HG03571 (cell line): ENCODE measurements at regions not wholly inside any gene's neighbourhood (a gene's known extent, or its start where the extent isn't known, plus 50 kb on each side); places are given as distances from the start of the nearest gene placed in this dataset.

ENCODE experiments used
- ATAC-seq: cut with Tn5 transposase; IDR thresholded peaks from one replicate; pipeline ENCODE4 v1.9.1; 2021; ENCODE audit not compliant: unreplicated experiment

- ATAC-seq: no peak
Observed at GRCh38 chr3:176574786-176575185, 622.5 kb downstream of the TBL1XR1 start.

- ATAC-seq: no peak
Observed at GRCh38 chr3:176571926-176572325, 625.4 kb downstream of the TBL1XR1 start.

- ATAC-seq: no peak
Observed at GRCh38 chr3:176570992-176571391, 626.3 kb downstream of the TBL1XR1 start.

GRCh38 chr3:176568189-176568588 lies 629.1 kb downstream of the TBL1XR1 start:
- no peak for ATAC-seq

- ATAC-seq: no peak
Observed at GRCh38 chr3:176566757-176567156, 630.5 kb downstream of the TBL1XR1 start.

- no peak for ATAC-seq
Observed at GRCh38 chr3:176562331-176562730, 635.0 kb downstream of the TBL1XR1 start.

GRCh38 chr3:176561826-176562225 lies 635.5 kb downstream of the TBL1XR1 start:
- no peak for ATAC-seq

- ATAC-seq: no peak
Observed at GRCh38 chr3:176554791-176555654, 642.3 kb downstream of the TBL1XR1 start.

GRCh38 chr3:176554264-176554663 lies 643.0 kb downstream of the TBL1XR1 start:
- no peak for ATAC-seq

GRCh38 chr3:176526942-176527341 lies 670.3 kb downstream of the TBL1XR1 start:
- ATAC-seq: no peak

GRCh38 chr3:176526225-176526624 lies 671.1 kb downstream of the TBL1XR1 start:
- no peak for ATAC-seq

GRCh38 chr3:176523114-176523513 lies 674.2 kb downstream of the TBL1XR1 start:
- no peak for ATAC-seq

- ATAC-seq: no peak
Observed at GRCh38 chr3:176522436-176522835, 674.8 kb downstream of the TBL1XR1 start.

GRCh38 chr3:176521531-176522175 lies 675.6 kb downstream of the TBL1XR1 start:
- ATAC-seq: no peak

- ATAC-seq: no peak
Observed at GRCh38 chr3:176514297-176514696, 683.0 kb downstream of the TBL1XR1 start.

GRCh38 chr3:176513604-176514003 lies 683.7 kb downstream of the TBL1XR1 start:
- no peak for ATAC-seq

- no peak for ATAC-seq
Observed at GRCh38 chr3:176512037-176512436, 685.2 kb downstream of the TBL1XR1 start.

GRCh38 chr3:176510097-176510496 lies 687.2 kb downstream of the TBL1XR1 start:
- no peak for ATAC-seq

- ATAC-seq: no peak
Observed at GRCh38 chr3:176505878-176506621, 691.2 kb downstream of the TBL1XR1 start.

GRCh38 chr3:176491084-176491483 lies 706.2 kb downstream of the TBL1XR1 start:
- ATAC-seq: no peak

- ATAC-seq: no peak
Observed at GRCh38 chr3:176490357-176490756, 706.9 kb downstream of the TBL1XR1 start.

GRCh38 chr3:176479248-176479647 lies 718.0 kb downstream of the TBL1XR1 start:
- no peak for ATAC-seq
